ENCODE measurements at regions not wholly inside any gene's neighbourhood (a gene's known extent, or its start where the extent isn't known, plus 50 kb on each side); places are given as distances from the start of the nearest gene placed in this dataset.

- TF ChIP-seq ZNF674 (CRISPR knock-in tag; IDR thresholded peaks at IDR 0.05; ENCODE audit: low read depth) (no peak), ZNF335 (CRISPR knock-in tag; IDR thresholded peaks at IDR 0.05) (peak; percentile 72; the same call in 1 of the 2 replicates), ZNF510 (CRISPR knock-in tag; IDR thresholded peaks at IDR 0.05; ENCODE audit: low read depth) (no peak), THYN1 (CRISPR knock-in tag; IDR thresholded peaks at IDR 0.05; ENCODE audit: borderline replicate concordance, low read depth) (no peak), FOXO1 (CRISPR knock-in tag; IDR thresholded peaks at IDR 0.05) (peak; percentile 36; the same call in 1 of the 2 replicates), MATR3 (CRISPR knock-in tag; IDR thresholded peaks at IDR 0.05) (no peak), ZNF563 (CRISPR knock-in tag; IDR thresholded peaks at IDR 0.05) (peak; percentile 82; the same call in 1 of the 2 replicates), ZNF350 (CRISPR knock-in tag; IDR thresholded peaks at IDR 0.05; ENCODE audit: borderline replicate concordance, low read depth) (peak; percentile 47; the same call in 1 of the 2 replicates), ZNF274 (CRISPR knock-in tag; IDR thresholded peaks at IDR 0.05) (no peak), RBM39 (IDR thresholded peaks at IDR 0.05; ENCODE audit: low read depth, low read length, poor library complexity, severe bottlenecking) (no peak), CSRNP2 (CRISPR knock-in tag; conservative IDR thresholded peaks at IDR 0.05; ENCODE audit: low read depth) (0 out of 2 replicates have a peak, but pooled peaks have one; percentile 46), RFXAP (CRISPR knock-in tag; IDR thresholded peaks at IDR 0.05; ENCODE audit: borderline replicate concordance) (no peak), ARID2 (CRISPR knock-in tag; IDR thresholded peaks at IDR 0.05; ENCODE audit: borderline replicate concordance) (no peak), MXI1 (IDR thresholded peaks at IDR 0.05; ENCODE audit: borderline replicate concordance, low read depth, low read length) (peak; percentile 82; the same call in 1 of the 3 replicates), NCOA1 (CRISPR knock-in tag; IDR thresholded peaks at IDR 0.05) (no peak), STAG1 (CRISPR knock-in tag; IDR thresholded peaks at IDR 0.05) (no peak), YEATS2 (CRISPR knock-in tag; IDR thresholded peaks at IDR 0.05; ENCODE audit: borderline replicate concordance) (peak; percentile 53; the same call in 1 of the 2 replicates), ARID5B (CRISPR knock-in tag; IDR thresholded peaks at IDR 0.05) (peak; percentile 89), ATAD3A (CRISPR knock-in tag; IDR thresholded peaks at IDR 0.05) (no peak), ZNF724P (CRISPR knock-in tag; IDR thresholded peaks at IDR 0.05; ENCODE audit: borderline replicate concordance) (no peak), KDM4B (CRISPR knock-in tag; IDR thresholded peaks at IDR 0.05) (no peak)
- TF ChIP-seq, protein P1, sequence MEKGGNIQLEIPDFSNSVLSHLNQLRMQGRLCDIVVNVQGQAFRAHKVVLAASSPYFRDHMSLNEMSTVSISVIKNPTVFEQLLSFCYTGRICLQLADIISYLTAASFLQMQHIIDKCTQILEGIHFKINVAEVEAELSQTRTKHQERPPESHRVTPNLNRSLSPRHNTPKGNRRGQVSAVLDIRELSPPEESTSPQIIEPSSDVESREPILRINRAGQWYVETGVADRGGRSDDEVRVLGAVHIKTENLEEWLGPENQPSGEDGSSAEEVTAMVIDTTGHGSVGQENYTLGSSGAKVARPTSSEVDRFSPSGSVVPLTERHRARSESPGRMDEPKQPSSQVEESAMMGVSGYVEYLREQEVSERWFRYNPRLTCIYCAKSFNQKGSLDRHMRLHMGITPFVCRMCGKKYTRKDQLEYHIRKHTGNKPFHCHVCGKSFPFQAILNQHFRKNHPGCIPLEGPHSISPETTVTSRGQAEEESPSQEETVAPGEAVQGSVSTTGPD (CRISPR knock-in tag; IDR thresholded peaks at IDR 0.05), result no peak
Measured at GRCh38 chr20:48283470-48284110, 498.3 kb upstream of the SULF2 start (continued).
